ENCODE measurements at regions not wholly inside any gene's neighbourhood (a gene's known extent, or its start where the extent isn't known, plus 50 kb on each side); places are given as distances from the start of the nearest gene placed in this dataset.

- TF ChIP-seq CTCF (IDR thresholded peaks at IDR 0.05; ENCODE audit: insufficient read depth, low read length, poor library complexity, severe bottlenecking): no peak
- TF ChIP-seq EZH2phosphoT487 (conservative IDR thresholded peaks at IDR 0.05; ENCODE audit: low read length): no peak
Observed at GRCh38 chr4:111954550-111954949, 190.7 kb upstream of the FAM241A start.
